ENCODE measurements at regions not wholly inside any gene's neighbourhood (a gene's known extent, or its start where the extent isn't known, plus 50 kb on each side); places are given as distances from the start of the nearest gene placed in this dataset.
"Not testable (repeated sequence)": the region's sequence is repeated elsewhere in the genome, so short reads cannot be mapped to it uniquely, and the experiment has no call there.

GRCh38 chr21:36207577-36208320, 51.1 kb downstream of the DOP1B start:
- no peak for DNase-seq (ENCODE audit: low read depth)

DNA sequence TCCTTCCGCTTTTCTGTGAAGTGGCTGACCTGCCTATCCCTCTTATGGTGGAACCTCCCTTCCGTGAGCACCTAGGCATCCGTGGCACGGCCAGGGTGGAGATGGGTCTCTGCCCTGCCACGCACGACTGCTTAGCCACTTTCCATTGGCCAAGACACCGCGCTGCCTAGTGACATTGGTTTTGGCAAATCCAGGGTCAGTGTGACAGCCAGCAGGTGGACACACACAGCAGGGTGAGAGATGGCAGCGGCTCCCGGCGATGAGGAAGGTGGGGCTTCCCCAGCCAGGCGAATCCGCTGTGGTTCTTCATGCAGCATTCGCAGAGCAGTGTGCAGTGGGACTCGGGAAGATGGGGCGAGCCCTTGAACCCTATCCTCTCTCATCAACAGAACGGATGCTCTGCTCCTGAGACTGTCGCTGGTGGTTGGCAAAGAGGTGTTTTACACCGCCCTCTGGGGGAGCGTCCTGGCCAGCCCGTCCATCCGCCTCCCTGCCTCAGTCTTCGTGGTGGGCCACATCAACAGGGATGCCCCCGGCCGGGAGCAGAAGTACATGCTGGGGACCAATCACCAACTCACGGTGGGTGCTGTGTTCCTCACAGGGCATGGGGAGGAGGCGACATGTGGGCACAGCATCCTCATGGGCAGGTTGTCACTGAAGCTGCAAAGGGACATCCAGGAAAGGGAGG, 51.8 kb downstream of the DOP1B start:
- DNase-seq (ENCODE audit: low read depth): no peak

DNA sequence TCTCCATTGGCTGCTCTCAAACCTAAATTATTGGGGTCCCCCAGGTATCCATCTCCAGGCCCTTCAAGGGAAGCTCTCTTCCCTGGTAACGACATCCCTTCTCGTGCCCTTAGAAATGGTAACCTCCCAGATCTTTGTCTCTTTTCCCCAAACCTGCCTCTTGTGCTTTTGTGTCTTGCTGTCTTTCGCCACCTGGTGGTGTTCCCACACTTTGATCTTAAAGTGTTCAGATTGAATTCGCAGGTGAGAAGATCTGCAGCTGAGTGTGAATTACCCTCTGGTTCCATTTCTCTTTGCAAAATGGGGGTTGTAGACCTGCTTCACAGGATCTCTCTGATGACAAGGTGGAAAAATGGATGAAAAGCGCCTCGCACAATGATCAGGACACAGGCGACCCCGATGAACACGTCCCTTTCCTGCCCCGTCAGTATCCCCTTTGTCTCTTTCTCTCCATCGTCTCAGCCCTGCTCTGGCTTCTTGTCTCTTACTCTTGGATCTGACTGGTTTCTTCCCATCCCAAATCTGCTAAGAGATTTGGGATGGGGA, 53.1 kb downstream of the DOP1B start:
- peak; percentile 9 for DNase-seq (ENCODE audit: low read depth)

DNA sequence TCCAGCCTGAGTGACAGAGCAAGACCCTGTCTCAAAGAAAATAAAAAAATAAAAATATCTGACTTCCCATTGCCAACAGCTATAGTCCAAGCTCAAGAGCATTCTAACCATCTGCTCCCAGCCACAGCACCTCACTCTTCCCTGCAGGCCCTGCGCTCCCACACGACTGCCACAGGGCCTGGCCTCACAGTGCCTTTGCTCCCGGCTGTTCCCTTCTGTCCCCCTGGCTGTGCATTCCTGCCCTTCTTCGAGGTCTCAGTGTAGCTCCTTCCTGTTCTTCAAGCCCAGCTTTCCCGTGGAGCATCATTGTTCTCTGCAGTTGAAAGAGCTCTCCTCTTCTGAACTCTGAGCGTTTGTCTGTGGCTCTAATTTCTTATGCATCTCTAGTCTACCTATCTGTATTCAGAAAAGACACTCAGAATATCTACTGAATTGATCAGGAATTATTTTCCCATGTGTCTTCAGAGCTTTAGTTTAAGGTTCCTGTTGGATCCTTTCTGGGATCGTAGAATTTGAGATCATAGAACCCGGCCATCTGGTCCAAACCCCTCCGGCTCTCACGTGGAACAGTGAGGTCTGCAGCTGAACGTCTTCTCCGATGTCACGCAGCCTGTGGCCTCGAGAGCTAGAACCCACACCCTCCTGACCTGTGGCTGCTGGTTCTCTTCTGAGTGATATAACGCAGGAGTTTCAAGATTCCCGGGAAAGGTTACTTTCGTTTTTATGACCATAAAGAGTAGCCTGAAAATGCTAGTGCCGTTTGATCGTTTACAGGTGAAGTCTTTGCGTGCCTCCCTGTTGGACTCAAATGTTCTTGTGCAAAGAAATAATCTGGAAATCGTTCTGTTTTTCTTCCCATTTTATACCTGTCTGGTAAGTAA, 54.4 kb downstream of the DOP1B start:
- DNase-seq (ENCODE audit: low read depth): no peak

DNA sequence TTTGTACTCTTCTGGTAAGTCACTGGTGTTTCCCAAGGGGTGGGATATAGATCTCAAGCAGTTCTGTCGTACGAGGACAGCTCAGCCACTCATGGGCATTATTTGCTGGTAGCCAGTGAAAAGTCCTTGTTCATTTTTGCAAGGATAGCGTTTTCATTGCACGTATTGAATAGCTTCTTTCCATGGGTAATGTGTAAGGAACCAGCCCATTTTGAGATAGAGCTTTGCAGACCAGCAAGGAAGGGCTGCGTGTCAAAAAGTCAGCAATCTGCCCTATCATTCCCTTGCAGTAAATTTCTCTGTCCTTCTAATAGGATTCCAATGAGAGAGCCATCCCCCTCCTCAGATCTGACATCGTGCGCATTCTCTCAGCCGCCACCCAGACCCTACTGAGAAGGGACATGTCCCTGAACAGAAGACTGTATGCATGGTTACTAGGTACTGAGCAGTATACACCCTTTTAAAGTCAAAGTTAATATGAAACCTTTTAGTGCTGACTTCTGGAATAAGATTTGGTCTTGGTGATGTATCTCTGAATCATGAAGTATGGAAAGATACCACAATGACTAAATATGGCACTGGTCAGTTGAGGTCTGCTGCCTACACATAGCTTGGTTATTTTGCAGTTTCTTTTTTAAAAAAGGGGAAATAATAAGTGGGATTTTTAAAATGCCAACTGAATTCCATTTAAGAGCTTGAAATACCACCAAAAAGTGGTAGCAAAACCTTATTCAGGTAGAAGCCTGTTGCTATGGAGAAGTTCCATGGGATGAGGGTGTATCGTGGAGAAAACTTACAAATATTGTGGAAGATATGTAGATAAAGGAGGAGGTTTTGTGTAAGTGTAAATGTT, 55.3 kb downstream of the DOP1B start:
- DNase-seq (ENCODE audit: low read depth): no peak

DNA sequence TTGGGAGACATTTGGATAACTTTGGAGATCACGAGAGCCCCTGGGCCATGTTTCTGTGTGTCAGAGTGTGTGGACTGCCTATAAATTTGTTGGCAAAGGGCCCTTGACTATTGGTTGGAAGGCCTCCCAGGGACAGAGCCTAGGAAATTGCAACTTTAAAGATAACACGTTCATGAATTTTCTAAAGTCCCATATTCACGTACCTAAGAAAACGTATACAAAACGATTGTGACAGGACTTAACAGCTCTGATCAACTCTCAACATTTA, 55.8 kb downstream of the DOP1B start:
- DNase-seq (ENCODE audit: low read depth): no peak

- DNase-seq (ENCODE audit: low read depth): no peak
These were observed 57.9 kb downstream of the DOP1B start for GRCh38 chr21:36214561-36214960.

DNA sequence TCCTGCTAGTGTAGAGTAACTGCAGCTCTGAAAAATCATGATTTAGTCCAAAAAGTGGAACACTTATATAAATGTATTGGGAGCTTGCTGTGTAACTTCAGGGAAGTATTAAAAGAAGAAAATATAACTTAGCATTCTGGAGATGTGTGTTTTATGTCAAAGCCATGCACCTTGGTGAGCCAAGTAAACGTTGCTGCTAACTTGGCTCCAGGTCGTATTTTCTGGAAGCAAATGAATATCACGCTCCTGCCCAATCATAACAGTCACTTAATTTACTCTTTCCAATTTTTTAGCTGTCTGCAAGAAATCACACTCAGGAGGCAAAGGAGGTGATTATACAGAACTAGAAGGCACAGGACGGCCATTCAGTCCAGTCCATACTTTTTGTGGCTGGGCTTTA, 61.1 kb downstream of the DOP1B start:
- DNase-seq (ENCODE audit: low read depth): no peak

- DNase-seq (ENCODE audit: low read depth): no peak
These were observed 62.1 kb downstream of the DOP1B start for GRCh38 chr21:36218691-36219090.

DNA sequence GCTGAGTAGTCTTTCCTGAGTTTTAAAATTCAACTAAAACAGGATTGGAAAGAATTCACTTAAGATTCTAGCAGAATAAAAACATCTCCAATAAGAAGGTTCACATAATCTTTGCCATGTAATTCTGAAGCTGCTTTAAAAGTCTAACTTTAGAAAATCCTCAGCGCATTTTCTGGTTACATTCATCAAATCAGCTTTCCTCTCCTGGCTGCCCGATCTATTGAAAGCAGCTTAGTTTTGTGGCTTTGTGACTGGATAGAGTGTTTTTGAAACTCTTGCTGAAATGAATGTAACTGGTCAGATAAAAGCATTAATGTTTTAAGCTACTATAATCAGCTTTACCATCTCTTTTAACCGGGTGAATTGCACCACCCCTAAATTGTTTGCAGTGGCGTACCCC, 66.8 kb downstream of the DOP1B start:
- DNase-seq (ENCODE audit: low read depth): no peak

DNA sequence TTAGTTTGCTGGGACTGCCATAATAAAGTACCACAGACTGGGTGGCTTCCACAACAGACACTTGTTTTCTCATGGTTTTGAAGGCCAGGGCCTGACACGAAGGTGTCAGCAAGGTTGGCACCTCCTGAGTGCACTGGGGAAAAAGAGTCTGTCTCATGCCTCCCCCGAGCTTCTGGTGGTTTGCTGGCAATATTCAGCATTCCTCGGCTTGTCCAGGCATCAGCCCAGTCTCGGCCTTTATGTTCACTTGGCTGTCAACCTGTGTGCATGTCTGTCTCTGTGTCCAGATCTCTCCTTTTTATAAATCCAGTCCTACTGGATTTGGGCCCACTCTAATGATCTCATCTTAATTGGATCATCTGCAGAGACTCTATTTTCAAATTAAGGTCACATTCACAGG, 72.6 kb downstream of the DOP1B start:
- no peak for DNase-seq (ENCODE audit: low read depth)

GRCh38 chr21:36231444-36231843, 74.8 kb downstream of the DOP1B start:
- not testable (repeated sequence) for DNase-seq (ENCODE audit: low read depth)

- DNase-seq (ENCODE audit: low read depth): no peak
These were observed 76.0 kb downstream of the DOP1B start for GRCh38 chr21:36232641-36233040.

DNA sequence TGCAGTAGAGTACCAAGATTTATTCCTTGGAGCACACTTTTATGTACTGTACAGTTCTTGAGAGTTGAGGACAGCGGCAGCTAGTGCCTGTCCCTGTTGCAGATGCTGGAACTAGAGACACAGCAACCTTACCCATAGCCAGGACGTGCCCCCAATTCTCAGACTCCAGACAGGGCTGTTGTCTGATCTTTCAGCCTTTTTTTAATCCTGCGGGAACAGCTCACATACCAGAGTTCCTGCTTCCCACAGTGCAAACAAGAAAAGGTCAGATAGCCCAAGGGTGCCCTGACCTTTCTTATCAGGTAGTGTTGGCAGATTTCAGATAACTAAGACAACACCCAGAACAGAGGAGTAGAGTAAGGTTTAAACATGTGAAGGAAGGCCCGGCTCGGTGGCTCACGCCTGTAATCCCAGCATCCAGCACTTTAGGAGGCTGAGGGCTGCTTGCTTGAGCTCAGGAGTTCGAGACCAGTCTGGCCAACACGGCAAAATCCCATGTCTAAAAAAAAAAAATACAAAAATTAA, 78.5 kb downstream of the DOP1B start:
- no peak for DNase-seq (ENCODE audit: low read depth)

DNA sequence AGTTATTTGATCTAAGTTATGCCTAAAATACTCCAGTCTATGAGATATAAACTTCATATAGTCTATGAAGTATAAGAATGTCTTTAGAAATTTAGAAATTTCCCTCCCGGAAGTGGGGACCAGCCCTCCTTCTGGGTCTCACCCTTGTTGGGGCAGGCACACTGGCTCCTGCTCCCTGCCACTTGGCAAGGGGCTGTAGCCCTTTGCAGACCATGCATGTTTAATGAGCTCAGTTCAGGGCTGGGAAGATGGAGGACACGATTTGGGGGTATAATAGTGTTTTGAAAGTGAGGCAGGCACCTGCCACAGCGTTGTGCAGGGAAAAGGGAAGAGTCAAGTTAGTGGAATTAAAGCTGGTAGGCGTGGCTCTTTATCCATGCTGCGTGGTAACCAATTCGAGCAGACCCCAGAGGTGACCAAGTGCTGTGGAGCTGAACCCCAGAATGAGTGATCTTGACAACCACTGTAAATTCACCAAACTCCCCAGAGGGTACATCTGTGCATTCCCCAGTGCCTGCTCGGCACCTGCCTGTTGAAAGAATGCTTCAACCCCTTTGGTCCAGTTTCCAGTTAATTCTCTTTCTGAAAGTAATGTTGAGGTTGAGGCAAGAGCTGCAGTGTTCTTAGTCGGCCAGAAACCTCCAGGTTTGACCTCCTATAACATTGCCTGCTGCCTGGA, 79.6 kb downstream of the DOP1B start:
- DNase-seq (ENCODE audit: low read depth): no peak

DNA sequence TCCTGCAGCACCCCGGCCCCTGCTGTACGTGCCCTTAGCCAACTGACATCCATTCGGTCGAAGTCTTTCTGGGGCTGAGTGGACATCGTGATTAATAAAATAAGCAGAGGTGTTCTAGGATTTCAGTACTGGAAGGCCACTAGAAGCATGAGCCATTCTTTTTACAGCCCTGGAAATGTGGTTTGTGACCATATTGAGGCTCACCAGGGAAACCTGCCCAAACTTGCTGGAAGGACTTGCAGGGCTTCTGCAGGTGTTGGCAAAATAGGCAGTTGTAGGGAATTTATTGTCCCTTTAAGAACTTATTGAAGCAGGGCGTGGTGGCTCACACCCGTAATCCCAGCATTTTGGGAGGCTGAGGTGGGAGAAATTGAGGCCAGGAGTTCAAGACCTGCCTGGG, 80.8 kb downstream of the DOP1B start:
- DNase-seq (ENCODE audit: low read depth): no peak

DNA sequence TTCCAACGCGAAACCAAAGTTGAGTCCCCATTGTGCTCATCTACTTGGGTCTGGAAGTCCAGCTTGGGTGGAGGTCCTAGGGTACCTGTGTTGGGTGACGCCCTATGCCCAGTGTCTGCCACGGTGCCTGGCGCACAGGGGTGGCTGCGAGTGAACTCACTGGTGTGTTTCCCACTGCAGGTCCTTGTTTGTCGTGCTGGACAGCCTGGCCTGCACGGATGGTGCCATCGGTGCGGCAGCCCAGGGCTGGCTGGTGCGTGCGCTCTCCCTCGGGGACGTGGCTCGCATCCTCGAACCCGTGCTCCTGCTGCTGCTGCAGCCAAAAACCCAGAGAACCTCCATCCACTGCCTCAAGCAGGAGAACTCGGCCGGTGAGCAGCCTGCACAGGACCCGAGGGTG, 80.4 kb upstream of the MORC3 start:
- no peak for DNase-seq (ENCODE audit: low read depth)

DNA sequence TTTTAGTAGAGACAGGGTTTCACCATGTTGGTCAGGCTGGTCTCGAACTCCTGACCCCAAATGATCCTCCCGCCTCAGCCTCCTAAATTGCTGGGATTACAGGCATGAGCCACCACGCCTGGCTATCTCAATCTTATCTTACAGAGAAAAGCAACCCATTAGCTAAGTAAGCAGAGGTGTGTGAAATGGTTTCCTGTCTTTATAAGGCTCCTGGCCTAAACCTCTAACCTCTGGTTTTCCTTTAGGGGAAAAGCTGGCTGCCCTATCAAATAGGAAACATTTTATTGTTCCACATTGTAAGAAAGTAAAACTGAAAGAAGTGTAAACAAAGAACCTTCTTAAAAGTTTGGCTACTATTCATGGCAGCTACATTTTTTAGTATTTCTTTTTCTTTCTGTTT, 78.3 kb upstream of the MORC3 start:
- DNase-seq (ENCODE audit: low read depth): no peak

DNA sequence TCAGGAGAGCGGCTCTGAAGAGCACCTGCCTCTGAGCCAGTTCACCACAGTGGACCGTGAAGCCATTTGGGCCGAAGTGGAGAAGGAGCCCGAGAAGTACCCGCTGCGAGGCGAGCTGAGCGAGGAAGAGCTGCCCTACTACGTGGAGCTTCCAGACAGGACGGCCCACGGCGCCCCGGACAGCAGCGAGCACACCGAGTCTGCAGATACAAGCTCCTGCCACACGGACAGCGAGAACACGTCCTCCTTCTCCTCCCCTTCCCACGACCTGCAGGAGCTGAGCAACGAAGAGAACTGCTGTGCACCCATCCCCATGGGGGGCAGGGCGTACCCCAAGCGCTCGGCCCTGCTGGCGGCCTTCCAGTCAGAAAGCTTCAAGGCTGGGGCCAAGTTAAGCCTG, 74.9 kb upstream of the MORC3 start:
- DNase-seq (ENCODE audit: low read depth): no peak

DNA sequence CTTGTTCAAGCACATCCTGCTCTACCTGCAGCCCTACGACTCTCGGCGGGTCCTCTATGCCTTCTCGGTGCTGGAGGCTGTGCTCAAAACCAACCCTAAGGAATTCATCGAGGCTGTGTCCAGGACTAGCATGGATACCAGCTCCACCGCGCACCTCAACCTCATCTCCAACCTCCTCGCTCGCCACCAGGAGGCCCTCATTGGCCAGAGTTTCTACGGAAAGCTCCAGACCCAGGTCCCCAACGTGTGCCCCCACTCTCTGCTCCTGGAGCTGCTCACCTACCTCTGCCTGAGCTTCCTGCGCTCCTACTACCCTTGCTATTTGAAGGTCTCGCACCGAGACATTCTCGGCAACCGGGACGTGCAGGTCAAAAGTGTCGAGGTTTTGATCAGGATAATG, 74.3 kb upstream of the MORC3 start:
- no peak for DNase-seq (ENCODE audit: low read depth)

DNA sequence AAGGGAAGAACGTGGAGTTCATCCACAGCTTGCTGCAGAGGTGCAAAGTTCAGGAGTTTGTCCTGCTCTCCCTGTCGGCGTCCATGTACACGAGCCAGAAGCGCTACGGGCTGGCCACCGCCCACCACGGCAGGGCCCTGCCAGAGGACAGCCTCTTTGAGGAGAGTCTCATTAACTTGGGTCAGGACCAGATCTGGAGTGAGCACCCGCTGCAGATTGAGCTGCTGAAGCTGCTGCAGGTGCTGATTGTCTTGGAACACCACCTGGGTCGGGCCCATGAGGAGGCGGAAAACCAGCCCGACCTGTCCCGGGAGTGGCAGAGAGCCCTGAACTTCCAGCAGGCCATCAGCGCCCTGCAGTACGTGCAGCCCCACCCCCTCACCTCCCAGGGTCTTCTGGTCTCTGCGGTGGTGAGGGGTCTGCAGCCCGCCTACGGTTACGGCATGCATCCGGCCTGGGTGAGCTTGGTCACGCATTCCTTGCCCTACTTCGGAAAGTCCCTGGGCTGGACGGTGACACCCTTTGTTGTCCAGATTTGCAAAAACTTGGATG, 73.8 kb upstream of the MORC3 start:
- no peak for DNase-seq (ENCODE audit: low read depth)

Measured in stimulated activated CD8-positive, alpha-beta memory T cell treated with anti-CD3 and anti-CD28 coated beads, Interleukin-15, amount 100 ng/mL, for 1 hour (primary cell).